ENCODE measurements at regions not wholly inside any gene's neighbourhood (a gene's known extent, or its start where the extent isn't known, plus 50 kb on each side); places are given as distances from the start of the nearest gene placed in this dataset.

DNA sequence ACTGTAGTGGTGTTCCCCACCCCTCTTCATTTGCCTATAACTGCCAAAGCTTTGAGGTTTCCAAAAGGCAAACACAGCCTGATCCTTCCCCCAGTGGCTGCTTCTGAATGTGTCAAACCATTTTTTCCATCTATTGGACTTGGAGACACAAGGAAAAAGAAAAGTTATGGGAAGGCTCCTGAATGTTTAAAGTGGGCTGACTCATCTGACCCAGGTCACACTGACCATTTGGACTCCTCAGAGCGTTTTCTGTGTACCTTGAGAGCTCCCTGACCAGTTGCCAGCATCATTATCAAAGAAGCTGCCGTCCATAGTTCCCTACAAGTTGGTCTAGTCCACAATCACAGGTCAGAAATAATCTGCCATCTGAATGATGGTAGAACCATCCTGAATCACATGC, 123.4 kb upstream of the COL3A1 start:
- no peak for DNase-seq

DNA sequence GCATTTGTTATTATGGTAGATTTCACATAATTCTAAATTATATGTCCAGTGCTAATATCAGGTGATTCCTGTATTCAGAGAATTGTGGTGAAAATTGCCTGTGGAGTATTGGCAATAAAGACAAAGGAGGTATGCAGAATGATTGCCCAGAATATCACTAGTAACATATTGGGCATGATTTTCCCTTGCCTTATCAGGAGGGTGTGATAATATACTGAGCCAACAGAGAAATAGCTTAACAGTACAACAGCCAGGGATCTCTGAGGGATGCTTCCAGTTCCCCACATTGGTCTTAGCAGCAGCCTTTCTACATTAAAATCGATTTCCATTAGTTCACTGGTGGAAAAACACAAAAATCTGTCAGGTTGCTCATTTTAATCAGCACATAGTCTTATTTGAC, 122.9 kb upstream of the COL3A1 start:
- no peak for DNase-seq

DNA sequence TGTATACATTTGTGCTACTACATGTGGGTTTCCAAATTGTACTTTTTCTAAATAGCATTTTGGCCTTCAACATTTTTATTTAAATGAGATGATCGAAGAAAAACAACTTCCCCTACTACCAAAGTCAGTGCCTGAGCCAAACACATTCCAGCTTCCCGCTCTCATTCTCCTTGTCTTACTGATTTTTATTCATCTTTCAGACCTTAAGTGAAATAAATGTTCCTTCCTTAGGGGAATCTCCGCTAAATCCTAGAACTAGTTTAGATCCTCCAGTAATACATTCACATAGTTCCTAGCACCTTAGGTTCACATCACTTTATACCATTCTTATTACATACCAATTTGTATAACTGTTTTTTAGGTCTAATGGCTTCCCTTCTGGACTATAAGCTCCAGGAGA, 122.3 kb upstream of the COL3A1 start:
- DNase-seq = no peak

- DNase-seq = no peak
Measured at GRCh38 chr2:188852772-188853171, 121.4 kb upstream of the COL3A1 start.

DNA sequence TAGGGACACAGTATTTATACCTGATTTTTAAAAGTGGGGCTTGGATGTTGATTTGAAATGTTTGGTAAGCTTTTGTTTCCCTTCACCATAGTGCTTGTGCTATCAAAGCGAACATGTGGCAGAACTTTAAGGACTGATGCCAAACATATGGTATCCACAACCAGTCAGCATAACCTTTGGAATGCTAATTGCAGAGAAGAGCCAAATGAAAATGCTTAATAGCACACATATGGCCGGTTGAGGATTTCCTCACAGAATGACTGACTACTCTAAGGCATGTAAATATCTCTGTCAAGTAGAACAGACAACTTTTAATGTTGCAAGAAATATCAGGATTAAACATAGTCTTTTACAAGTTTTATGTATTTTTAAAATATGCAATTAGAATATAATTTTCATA, 120.9 kb upstream of the COL3A1 start:
- DNase-seq = no peak

GRCh38 chr2:188865681-188866080, 108.5 kb upstream of the COL3A1 start:
- no peak for DNase-seq

DNA sequence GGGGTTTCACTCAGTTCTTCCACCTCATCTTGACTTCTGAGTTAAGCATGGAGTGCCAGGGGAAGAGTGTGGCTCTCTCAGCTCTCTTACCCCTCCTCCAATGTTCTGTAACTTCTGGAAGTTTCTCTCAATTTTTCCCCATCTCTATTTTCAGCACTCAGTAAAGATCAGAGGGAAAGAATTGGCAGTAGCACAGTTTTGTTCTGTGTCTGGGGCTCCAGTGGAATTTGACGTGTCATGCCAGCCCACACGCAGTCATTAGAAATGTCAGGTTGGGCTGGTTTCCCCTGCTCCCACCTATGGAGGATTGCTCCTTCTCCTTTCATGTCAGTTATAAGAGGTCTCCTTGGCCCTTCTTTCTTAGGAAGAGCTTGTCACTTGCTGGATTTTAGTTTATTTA, 104.6 kb upstream of the COL3A1 start:
- DNase-seq = no peak

- DNase-seq = no peak
Measured at GRCh38 chr2:188870289-188870688, 103.9 kb upstream of the COL3A1 start.

- no peak for DNase-seq
Measured at GRCh38 chr2:188875104-188875503, 99.1 kb upstream of the COL3A1 start.

GRCh38 chr2:188878716-188879115, 95.5 kb upstream of the COL3A1 start:
- DNase-seq = no peak

DNA sequence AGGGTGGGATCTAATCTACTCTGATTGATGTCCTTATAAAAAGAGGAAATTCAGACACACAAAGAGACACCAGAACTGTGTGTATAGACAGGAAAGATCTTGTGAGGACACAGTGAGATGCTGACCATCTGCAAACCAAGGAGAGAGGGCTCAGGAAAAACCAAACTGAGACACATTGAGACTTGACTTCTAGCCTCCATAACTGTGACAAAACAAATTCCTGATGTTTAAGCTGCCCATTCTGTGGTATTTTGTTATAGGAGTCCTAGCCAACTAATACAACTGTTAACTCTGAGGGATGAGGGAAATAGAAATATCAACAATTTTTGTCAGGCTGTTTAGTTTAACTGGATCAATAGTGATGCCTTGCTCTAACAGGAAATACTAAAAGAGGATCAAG, 93.4 kb upstream of the COL3A1 start:
- DNase-seq = no peak

- DNase-seq = no peak
Measured at GRCh38 chr2:188881434-188881833, 92.7 kb upstream of the COL3A1 start.

- no peak for DNase-seq
Measured at GRCh38 chr2:188884046-188884445, 90.1 kb upstream of the COL3A1 start.

DNA sequence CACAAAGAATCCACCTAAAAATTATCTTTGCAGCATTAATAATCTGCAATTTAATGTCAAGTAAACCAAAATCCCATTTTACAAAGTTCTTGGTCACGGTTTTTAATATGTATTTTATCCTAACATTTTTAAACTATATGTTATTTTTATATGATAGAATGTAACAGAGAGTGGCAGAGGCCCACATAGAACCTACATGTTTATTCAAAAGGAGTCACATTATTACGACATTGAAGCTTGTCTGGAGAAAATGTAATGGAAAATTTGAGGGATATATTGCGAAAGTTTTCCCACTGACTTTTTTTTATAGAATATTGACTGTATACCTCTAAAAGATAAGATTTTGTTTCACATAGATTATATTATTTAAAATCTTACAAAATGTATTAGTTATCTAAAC, 89.7 kb upstream of the COL3A1 start:
- no peak for DNase-seq

GRCh38 chr2:188889187-188889586, 85.0 kb upstream of the COL3A1 start:
- DNase-seq = no peak

GRCh38 chr2:188890755-188891154, 83.4 kb upstream of the COL3A1 start:
- DNase-seq = no peak

DNA sequence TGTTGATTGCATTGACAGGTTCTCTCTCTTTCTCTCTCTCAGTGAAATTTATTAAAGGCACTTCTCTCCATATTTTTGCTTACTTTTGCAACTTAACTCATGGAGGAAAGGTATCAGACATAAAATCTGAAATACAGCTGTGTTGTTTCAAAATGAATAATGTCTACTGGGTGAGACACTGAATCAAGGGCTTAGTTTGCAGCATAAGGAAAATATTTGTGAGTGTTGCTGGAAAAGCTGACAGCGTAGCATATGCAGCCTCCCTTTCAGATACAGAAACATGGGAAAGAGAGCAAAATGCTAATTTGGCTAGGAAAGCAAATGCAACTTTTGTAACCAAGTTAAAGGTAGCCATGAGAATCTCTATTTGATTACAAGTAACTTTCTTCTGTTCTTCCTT, 81.5 kb upstream of the COL3A1 start:
- no peak for DNase-seq

DNA sequence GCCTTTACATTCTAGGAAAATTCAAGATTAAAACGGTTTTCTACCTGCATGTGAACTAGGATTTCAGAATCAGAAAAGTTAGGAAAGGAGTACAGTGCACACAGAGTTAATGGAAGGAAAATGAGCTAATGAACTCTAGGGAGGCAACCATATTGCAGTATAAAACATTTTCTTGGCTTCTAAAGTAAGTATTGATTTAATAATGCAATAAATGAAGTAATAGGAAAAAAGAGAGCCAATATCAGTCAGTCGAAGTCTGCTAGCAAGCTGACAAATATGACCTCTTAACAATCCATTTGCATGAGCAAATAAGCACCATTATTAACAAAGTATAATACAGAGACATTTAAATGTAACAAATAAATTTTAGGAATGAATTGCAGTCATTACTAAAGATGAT, 80.2 kb upstream of the COL3A1 start:
- DNase-seq = no peak

GRCh38 chr2:188894979-188895378, 79.2 kb upstream of the COL3A1 start:
- DNase-seq = no peak

DNA sequence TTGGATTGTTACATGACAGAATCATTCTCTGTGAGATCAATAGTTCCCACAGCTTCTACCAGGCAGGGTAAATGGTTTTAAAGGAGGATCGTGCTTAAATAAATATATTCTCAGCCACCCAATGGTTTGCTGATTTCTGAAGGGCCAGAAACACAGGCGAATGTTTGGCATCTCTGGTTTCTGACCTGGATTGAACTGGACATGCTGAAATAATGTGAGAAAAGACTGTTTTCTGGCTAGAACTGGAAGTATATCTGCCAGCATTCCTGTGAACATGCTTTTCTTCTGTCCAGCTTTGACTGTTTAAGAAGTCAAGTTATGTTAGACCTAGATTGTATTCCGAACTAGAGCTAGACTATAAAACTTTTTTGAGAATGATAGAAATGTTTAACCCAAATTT, 77.1 kb upstream of the COL3A1 start:
- no peak for DNase-seq

- no peak for DNase-seq
Measured at GRCh38 chr2:188898261-188898660, 75.9 kb upstream of the COL3A1 start.

DNA sequence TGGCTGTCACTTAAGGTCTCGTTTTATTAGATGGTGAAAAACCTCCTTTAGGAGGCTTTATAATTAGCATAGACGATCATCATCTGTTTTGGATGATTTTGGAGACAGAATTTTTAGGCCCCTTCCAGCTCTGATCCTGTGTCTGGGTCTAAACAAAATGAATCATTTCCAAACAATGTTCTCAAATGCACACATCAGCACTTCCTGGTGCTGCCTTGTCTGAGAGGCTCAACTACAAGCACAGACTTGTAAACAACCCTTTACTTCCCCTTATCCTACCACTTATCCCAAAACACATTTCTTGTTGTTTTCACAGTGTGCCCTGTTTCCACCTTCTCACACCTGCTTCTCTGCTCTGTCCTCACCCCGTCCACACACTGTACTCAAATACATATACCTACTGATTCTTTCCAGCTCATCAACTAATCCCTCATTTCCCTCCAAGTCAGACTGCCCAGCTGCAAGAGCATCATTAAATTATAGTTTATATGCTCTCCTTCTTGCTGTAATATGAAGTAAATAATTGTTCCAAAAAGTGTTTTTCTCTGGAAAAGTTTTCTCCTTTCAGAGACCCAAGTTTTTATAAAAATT, 71.2 kb upstream of the COL3A1 start:
- no peak for DNase-seq

DNA sequence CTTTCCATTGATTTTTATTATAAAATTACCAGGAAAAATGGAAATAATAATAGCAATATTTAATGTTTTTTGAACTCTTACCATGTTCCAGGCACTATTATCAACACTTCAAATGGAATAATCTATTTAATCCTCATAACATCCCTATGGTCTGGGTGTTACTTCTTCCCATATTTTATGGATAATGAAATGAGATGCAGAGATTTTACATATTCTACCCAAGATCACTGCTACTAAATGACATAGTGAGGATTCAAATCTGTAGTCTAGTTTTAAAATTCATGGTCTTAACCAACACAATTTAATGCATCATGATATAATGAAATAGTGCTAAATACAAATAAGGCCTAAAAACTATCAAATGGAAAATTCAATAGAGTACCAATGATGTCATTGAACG, 70.4 kb upstream of the COL3A1 start:
- DNase-seq = no peak

- DNase-seq = no peak
Measured at GRCh38 chr2:188909036-188909435, 65.1 kb upstream of the COL3A1 start.

Measured in anterior cingulate cortex (tissue), 58 donors.